HG03097 (cell line): ENCODE measurements at regions not wholly inside any gene's neighbourhood (a gene's known extent, or its start where the extent isn't known, plus 50 kb on each side); places are given as distances from the start of the nearest gene placed in this dataset.

Source experiments
- ATAC-seq: cut with Tn5 transposase; IDR thresholded peaks from one replicate; pipeline ENCODE4 v1.9.1; 2021; ENCODE audit not compliant: unreplicated experiment, low FRiP score

DNA sequence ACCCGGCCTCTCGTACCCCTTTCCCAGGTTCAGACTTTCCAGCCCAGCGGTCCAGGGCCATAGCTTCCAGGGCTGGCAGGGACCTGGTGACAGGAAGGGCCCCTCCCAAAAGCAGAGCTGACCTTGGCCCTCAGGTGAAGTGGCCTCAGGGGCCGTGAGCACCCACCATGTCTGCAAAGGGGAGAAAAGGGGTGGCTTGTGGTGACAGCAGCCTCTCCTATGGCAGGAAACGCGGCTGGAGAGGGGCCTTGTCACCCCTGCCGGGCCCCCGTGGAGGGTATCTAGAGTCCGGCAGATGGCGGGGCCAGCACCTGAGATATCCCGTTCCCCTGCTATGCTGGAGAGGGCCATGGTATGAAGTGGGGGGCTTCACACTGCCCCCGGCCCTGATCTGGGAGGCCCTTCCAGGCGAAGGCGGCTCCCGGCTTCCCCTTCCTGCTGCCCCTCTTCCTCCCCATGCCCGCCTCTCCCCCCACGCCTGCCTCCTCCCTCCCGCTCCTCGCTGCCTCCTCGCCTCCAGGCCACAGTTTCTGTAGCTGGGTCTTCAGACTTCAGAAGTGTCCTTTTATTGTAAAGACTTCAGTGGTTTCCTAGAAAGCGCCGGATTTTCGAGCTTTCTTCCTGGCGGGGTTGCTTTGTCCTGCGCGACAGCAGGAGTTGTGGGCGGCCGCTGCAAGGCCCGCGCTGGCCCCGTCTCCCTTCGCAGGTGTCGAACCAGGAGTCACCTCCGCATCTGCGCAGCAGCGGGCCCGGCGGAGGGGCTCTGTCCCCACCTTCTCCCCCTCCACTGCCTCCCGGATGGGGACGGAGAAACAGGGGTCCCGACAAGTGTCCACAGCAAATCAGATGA is 240.5 kb upstream of the MYT1L start:
- ATAC-seq, result no peak

DNA sequence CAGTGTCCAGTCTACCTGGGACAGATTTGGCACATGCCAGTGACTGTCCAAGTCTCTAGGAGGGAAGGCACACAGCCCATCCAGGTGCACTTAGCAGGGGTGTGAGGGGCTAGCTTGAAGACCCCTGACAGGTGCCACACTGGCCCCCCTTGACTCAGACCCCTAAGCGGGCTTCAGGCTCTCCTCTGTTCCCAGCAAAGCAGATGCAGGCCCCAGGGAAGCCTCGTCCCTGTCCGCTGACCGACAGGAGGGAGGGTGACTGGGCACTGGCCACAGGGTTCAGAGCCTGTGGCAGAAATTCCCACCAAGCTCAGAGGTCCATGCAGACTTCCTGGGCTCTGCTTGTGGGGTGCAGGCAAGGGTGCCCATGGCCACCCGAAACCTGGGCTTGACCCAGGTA is 239.8 kb upstream of the MYT1L start:
- ATAC-seq, result no peak

DNA sequence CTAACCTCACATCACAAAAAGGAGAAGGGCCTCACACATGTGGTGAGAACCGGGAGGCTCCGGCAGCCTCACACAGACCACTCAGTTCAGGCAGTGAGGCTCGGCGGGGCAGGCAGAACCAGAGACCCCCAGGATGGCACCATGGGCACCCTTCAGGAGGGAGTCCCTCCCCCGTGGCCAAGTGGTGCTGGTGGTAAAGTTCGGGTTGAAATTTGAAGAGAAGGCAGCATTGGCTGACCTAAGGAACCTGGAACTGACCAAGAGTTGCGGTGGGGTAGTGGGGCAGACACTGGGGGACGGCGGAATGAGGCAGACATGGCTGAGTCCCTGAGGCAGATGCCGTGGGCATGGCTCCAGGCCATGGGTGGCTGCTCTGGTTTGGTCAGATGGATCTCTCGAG is 239.3 kb upstream of the MYT1L start:
- no peak for ATAC-seq

DNA sequence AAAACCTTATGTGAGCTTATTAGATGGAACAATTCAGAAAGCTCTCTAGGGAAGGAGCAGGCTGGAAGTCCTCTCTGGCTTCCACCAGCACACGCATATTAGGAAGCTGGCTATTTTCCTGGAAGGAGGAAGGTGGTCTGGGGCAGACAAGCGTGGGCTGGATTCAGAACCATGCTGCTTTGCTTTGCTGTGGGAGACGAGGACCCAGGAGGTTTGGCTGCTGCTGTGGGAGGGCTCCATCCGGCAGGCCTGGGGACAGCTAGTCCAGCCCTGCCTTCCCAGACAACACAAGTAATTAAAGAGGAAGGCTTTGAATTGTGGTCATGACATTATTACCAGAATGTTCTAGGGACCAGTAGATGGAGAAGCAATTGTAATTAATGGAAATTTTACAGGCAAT is 238.8 kb upstream of the MYT1L start:
- ATAC-seq, result no peak

DNA sequence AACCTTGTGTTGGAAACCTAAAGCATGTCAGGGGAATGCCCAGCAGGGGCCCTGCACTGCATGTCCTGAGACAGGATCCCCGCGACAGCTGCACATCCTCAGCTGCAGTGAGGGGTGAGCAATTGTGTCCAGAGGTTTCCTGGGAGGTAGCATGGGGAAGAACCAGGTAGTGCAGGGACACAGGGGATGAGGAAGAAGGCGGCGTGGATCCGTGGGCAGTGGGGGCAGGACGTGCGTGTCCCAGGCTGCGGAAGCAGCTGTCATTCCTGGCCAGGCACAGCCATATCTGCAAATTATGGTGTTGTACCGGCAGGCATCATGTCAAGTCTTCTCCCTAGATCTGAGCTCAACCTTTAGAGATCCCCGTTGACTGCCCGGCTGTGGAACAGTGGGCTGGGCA is 238.2 kb upstream of the MYT1L start:
- ATAC-seq, result no peak

DNA sequence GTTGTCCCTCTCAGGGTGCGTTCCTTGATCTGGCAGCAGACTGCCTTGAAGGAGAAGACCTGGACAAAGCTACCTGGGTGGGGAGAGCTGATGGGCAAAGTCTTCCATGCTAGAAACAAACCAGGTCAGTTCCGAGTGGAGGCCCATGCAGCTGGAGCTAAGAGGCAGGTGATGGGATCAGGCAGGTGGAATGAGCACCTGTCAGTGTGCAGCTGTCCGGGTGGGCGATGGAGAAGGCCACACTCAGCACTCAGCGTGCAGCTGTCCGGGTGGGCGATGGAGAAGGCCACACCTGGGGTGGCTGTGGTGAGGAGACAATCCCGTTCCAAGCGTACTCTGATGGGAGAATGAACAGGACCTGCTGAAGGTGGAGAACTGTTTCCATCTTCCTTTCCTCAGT is 237.3 kb upstream of the MYT1L start:
- no peak for ATAC-seq

DNA sequence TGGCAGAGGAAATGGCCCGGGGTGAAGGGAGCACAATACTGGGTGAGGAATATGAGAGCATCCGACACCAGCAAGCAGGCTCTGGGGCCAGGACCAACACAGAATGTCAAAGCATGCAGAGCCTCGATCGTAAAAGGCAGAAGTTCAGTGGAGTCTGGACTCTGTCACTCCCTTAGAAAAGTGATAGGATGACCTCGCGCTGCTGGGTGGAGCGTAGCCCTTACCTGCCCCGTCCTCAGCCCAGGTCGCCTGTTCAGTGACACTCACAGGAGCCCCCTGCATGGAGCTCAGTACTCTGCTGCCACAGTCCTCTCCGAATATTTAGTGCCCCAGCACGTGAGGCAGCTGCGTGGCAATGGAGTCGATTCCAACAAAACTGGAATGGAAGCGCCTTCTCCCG is 236.7 kb upstream of the MYT1L start:
- ATAC-seq, result no peak

DNA sequence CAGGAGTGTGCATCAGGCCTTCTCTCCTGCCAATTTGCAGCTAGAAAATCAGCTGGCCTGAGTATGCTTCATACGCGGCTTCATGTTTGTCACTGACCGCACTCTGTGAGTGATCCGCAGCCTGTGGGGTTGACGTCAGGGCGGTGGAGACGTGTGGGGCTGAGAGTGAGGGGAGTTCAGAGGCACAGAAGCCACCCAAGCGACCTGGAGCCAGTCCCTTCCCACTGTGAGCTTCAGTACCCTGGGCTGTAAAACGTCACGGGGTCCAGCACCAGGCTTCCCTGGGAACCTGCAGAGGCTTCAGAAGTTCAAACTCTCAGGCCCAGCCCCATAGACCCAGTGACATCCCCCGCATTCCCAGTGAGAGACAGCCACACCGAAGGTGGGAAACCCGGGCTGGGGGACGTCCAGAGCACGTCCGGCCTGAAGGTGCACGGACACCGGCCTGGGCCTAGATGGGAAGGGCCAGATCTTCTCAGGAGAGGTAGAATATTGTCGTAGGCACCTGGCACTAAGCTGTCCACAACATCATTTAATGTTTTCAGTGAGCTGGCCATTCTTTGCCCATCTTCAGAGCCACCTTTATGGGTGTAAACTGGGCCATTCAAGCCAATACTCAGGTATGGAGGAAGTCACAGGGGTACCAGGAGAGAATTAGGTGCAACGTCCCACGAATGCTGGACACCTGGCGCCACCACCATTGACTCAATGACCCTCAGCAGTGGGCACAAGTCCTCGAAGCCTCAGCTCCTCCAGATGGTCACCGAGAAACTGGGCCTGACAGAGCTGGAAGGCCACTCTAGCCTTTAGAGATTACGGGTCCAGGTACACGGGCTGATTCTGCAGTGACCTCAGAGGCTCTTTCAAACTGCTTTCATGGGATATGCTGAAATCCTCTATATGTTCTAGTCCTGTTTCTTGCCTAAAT is 235.6 kb upstream of the MYT1L start:
- ATAC-seq, result no peak

DNA sequence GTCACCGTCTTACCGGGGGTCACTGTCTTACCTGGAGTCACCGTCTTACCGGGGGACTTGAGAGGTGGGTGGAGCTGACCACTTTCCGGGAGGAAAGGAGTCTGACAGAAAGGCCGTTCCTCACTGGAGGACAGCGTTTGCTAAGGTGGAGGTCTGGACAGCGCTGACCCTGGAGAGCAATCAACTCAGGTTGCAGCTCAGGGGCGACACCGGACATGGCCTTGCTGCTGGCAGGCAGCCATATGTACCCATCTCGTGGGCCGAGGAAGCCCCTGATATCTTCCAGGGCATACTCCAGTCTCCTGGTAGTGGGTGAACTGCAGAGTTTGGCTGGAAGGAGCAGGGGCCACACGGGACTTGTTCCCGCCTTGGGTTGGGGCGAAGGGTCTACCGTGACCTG is 234.6 kb upstream of the MYT1L start:
- ATAC-seq, result no peak

DNA sequence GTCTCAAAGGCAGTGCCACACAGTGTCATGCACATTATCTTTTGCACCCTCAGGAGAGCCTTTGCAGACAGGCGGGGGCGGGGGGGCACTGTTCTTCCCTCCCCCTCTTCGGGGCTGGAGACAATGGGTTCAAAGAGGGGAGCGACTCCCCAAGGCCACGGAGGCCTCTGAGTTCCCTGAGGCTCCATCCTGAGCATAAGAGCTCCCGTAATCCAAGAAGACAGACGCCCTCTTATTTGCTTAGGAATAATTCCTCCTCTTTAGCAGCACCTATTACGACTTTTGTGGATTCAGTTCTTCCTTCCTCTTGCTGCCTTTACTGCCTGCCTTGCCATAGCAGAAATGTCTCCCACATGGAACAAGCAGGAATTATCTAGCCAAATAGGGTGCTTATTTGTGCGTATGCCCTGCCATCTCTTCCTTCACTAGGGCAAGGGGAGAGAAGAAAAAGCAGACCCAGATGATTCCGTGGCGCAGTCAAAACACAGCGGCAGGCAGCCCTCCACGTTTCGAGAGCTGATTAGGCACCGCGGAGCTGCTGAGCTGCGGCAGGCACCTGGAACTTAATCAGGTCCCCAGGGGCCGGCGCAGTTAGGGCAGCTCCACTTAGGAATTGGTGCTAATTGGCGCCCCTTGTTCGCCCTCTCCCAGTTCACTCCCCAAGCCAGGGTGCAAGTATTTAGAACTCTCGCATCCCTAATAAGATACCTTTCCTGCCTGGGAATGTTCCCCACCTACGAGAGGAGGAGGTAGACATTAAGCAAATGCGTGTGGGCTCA is 233.4 kb upstream of the MYT1L start:
- no peak for ATAC-seq

DNA sequence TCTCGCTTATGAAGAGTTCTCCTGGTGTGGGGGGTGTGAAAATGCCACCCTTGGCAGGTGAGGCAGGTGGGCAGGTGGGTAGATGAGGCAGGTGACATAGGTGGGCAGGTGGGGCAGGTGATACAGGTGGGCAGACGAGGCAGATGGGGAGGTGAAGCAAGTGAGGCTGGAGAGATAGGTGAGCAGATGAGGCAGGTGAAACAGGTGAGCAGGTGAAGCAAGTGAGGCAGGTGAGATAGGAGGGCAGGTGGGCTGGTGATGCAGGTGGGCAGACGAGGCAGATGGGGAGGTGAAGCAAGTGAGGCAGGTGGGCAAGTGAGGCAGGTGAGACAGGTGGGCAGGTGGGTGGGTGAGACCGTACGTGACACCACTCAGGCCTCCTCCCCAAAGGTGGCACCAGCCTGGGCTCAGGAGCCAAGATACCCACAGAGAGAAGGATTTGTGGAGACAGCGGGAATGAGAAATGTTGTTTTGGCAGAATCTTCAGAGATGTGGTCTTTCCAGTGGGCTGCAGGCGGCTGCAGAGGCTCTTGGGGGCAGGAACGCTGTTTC is 232.3 kb upstream of the MYT1L start:
- no peak for ATAC-seq

DNA sequence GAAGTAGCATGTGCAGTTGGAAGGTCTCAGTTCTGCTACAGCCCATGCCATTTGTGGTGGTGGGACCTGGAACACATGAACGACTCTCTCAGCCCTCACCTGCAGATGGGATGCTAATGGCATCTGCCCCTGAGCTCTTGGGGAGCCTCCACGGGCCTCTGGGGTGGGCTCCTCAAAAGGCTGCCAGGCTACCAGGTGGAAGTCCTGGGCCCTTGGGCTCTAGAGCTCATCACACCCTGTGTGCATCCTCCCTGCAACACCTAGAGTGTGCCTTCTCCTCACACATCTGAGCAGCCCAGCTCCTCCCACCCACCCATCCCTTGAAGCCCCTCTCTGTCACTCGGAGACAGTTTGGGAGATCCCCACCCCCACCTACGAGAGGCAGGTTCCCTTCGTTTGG is 231.8 kb upstream of the MYT1L start:
- no peak for ATAC-seq

DNA sequence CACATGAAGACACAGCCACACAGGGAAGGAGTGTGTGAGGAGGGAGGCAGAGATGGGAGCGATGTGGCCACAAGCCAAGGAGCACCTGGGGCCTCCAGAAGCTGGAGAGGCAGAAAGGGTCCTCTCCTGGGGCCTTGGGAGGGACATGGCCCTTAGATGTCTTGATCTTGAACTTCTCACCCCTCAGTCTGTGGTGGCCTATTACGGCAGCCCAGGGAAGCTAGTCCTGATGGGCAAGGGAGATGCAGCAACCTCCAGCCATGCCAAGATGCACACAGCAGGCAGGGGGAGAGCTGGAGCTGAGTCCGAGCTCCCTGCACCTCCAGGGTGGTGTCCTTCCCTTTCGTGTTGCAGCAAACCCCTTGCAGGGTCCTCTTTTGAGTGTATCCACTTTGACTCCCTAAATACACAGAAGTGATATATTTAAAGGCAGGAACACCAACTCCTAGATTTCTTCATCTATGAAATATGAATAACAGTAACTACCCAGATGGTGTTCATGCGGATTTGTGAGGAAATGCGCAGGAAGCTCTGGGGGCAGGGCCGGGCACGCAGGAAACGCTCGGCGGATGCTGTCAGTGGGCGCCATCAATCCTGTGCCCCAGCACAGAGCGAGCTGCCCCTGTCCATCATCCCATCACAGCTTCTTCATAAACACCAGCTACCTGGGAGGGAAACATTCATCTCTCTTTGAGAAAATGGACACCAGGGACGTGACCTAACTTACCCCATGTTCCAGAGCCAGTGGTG is 230.4 kb upstream of the MYT1L start:
- ATAC-seq, result no peak

DNA sequence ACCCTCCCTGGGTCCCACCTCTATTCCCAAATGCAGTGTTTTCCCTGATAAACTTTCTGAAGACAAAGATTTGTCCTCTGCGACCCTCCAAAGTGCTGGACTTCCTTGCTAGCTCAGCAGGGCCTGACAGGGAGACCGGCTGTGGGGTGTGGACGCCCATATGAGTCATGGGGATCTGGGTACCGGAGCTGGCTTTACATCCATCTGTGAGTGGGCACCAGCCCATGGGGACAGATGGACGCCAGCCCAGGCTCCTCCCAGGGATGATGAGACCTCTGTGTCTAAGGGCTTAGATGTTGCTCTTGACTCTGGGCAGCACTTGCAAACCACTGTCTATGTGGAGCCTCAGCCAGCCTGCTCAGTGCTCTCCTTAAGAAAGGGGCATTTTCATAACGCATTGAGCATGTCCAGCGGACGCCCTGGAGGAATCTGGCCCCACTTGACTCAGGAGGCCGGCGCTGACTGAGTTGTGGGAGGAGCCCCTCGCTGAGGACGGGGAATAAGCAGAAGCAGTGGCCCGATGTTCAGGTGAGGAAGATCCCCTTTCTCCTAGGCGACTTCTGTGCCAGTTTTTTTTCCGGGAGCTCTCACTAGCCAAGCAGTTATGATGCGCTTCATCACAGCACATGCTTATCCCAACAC is 229.4 kb upstream of the MYT1L start:
- ATAC-seq, result no peak

DNA sequence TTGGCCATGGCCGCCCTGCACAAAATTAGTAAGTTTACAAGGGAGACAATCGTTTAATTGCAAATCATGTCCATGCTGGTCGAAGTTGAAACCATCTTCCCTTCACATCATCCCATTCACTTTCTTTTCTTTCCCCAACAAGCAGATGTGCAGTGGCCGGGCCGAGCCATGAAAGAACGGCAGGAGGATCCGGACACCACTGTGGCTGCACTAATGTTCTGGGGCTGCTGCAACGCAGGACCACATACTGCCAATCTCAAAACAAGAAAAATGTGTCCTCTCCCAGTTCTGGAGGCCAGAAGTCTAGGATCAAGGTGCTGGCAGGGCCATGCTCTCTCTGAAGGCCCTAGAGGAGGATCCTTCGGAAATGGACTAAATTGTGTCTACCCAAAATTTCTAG is 227.4 kb upstream of the MYT1L start:
- ATAC-seq, result no peak

DNA sequence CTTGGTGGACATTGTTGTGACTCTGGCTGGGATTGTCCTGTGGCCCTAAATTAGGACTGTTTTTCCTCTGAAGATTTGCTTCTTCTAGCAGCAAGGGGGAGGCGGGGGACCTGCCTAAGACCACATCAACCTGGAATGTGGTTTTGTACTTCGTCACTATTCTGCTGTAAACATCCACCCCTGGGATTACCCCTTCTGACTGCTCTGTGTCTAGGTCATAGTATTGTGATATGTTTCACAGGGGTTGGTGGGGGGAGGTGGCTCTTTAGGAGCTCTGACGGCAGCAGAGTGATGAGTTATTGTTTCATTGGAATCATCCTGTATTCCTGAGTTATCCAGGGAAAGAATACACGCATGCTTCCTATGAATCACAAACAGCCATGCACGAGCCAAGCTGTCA is 226.4 kb upstream of the MYT1L start:
- ATAC-seq, result no peak

DNA sequence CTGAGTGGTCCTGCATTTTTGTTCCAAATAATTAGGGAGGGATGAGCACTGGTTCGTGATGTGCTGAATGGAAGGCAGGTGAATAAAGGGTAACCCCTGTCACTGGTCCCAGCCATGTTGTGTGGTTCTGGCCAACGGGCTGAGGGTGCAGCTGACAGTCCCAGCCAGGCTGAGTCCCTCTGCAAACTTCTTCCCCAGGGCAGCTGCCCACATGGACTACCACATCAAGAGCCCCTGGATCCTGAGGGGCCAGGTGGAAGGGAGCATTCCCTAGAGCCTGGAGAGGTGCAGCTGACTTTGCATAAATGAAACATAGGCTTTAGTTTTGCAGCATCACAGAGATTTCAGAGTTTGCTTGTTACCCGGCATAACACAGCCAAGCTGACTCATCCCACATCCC is 219.8 kb upstream of the MYT1L start:
- no peak for ATAC-seq

DNA sequence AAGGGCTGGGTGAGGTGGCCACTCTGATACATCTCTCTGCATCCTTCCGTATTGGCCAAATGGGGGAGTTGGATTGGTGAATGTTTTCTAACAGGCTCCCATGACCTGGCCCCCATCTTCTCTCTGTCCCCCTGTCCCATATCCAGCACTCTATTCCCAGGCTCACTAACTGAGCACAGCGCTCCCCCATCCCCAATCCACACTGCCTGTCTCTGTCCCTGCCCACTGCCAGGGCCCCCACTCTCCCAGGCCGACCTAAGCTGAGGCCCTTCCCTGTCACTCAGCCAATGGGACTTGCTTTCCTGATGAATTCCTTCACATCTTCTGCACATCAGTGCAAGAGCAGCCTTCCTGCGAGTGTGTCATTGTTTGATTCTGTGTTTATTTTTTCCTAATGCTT is 216.8 kb upstream of the MYT1L start:
- ATAC-seq, result no peak

DNA sequence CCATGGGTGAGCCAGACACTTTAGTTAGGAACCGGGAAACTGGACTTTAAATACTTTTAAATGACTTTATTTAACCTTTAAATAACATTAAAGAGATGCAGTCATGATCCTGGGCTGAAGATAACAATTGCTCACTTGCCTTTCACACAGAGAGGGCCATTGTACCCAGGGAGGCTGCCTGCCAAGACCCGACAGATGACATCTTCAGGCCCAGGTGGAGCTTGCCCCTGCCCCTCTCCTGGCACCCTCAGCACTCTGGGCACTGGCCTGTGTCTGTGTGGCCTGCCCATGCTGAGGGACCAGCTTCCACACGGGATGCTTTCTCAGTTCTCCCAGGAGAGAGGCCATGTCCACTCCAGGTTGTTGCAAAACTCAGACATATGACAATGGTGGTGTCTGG is 216.4 kb upstream of the MYT1L start:
- ATAC-seq, result no peak

DNA sequence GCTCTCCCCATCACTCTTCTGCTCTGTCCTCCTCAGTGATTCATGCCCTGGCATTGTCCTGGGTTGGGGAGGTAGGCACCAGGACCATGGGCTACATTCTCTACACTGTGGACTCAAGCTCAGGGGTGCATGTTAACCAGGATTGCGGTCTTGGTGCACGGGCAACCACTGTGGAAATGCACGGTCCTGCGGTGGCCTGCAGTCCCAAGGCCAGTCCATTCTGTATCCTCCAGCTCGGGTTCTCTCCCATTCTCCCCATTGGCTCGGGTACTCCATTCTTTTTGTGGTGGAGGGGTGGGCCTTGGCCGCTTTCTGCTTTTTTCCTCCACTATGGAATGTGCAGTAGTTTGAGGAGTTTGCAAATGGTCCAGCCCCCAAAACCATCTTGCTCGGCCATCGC is 215.0 kb upstream of the MYT1L start:
- no peak for ATAC-seq
